GM06990 (cell line): ENCODE measurements at regions not wholly inside any gene's neighbourhood (a gene's known extent, or its start where the extent isn't known, plus 50 kb on each side); places are given as distances from the start of the nearest gene placed in this dataset.
"Not testable (repeated sequence)": the region's sequence is repeated elsewhere in the genome, so short reads cannot be mapped to it uniquely, and the experiment has no call there.

Experiments used
- DNase-seq: peaks from one replicate; pipeline ENCODE4 v3.0.0-alpha.2; 2011; ENCODE audit not compliant: insufficient read length; ENCODE audit errors: extremely low read depth
- H3K27me3 ChIP-seq: replicated peaks from 2 replicates; pipeline ENCODE4 v1.6.0; 2011; ENCODE audit warnings: low read length; ENCODE audit not compliant: control insufficient read depth, insufficient read depth
- H3K36me3 ChIP-seq: 2 replicates; pipeline ENCODE4 v1.5.1; 2011; ENCODE audit warnings: low read length; ENCODE audit not compliant: control insufficient read depth, insufficient read depth
- H3K4me3 ChIP-seq: replicated peaks from 2 replicates; pipeline ENCODE4 v1.5.1; 2011; ENCODE audit warnings: low read depth, mild to moderate bottlenecking, control low read depth, low read length
- CTCF ChIP-seq: IDR thresholded peaks from 2 replicates; pipeline ENCODE4 v1.5.1; 2011; ENCODE audit warnings: low read length, control low read depth, mild to moderate bottlenecking, inconsistent platforms; ENCODE audit not compliant: insufficient read depth, poor library complexity, severe bottlenecking

GRCh38 chr5:125484742-125485641 lies 738.6 kb upstream of the ZNF608 start:
- Histone ChIP-seq H3K27me3 (no peaks in the 10 kb centered on the region), H3K4me3 (no peak overlapping the region), H3K36me3 (no peaks in the 10 kb centered on the region)
- no peak for DNase-seq
- no peak for TF ChIP-seq CTCF

- Histone ChIP-seq H3K36me3 (no peaks in the 10 kb centered on the region), H3K4me3 (no peak overlapping the region), H3K27me3 (no peaks in the 10 kb centered on the region)
- TF ChIP-seq CTCF, result no peak
- no peak for DNase-seq
These were observed 739.3 kb upstream of the ZNF608 start for GRCh38 chr5:125485771-125486170.

GRCh38 chr5:125486634-125487033 lies 740.2 kb upstream of the ZNF608 start:
- H3K27me3 ChIP-seq, result no peaks in the 10 kb centered on the region
- no peak for DNase-seq
- TF ChIP-seq CTCF, result no peak
- no peaks in the 10 kb centered on the region for H3K36me3 ChIP-seq
- H3K4me3 ChIP-seq, result no peak overlapping the region

- Histone ChIP-seq H3K36me3 (no peaks in the 10 kb centered on the region), H3K4me3 (no peak overlapping the region), H3K27me3 (no peaks in the 10 kb centered on the region)
- no peak for TF ChIP-seq CTCF
- DNase-seq, result no peak
These were observed 740.8 kb upstream of the ZNF608 start for GRCh38 chr5:125487231-125487630.

GRCh38 chr5:125487652-125488051 lies 741.2 kb upstream of the ZNF608 start:
- not testable (repeated sequence) for DNase-seq, H3K36me3 ChIP-seq, H3K4me3 ChIP-seq, H3K27me3 ChIP-seq

GRCh38 chr5:125489146-125489545 lies 742.7 kb upstream of the ZNF608 start:
- no peak for TF ChIP-seq CTCF
- H3K27me3 ChIP-seq, result no peaks in the 10 kb centered on the region
- H3K36me3 ChIP-seq, result no peaks in the 10 kb centered on the region
- no peak overlapping the region for H3K4me3 ChIP-seq
- no peak for DNase-seq
